22Rv1 (cell line): ENCODE measurements at regions not wholly inside any gene's neighbourhood (a gene's known extent, or its start where the extent isn't known, plus 50 kb on each side); places are given as distances from the start of the nearest gene placed in this dataset.

Experiments
- H3K27ac ChIP-seq: fragments of 450-650 bp; 2 replicates; pipeline ENCODE4 v1.5.1; 2017
- ZFX ChIP-seq: fragments of 450-650 bp; IDR thresholded peaks from 2 replicates; pipeline ENCODE4 v1.6.1; 2017; ENCODE audit warnings: antibody characterized with exemption, borderline replicate concordance
- TF ChIP-seq, protein P1 (sequence below): fragments of 450-650 bp; IDR thresholded peaks from 2 replicates; pipeline ENCODE4 v1.5.1; 2017; ENCODE audit warnings: mild to moderate bottlenecking

DNA sequence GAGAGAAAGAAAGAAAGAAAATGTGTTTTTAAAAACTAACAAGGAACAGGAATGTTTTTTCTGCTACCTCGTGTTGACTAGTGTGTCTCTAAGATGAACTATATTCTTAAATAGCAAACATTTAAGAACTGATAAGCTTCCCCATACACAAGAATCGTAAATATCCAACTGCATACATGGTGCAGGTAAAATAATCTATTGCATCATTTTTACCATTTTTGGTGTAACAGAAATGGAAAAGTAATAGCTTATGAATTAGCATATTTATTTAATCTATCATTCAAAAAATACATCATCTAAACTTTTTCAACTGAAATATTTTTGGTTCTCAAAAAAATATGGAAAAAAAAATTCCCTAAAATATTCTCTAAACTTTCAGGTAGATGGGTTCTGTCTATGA is 59.7 kb upstream of the RAD23B start:
- TF ChIP-seq, protein P1, sequence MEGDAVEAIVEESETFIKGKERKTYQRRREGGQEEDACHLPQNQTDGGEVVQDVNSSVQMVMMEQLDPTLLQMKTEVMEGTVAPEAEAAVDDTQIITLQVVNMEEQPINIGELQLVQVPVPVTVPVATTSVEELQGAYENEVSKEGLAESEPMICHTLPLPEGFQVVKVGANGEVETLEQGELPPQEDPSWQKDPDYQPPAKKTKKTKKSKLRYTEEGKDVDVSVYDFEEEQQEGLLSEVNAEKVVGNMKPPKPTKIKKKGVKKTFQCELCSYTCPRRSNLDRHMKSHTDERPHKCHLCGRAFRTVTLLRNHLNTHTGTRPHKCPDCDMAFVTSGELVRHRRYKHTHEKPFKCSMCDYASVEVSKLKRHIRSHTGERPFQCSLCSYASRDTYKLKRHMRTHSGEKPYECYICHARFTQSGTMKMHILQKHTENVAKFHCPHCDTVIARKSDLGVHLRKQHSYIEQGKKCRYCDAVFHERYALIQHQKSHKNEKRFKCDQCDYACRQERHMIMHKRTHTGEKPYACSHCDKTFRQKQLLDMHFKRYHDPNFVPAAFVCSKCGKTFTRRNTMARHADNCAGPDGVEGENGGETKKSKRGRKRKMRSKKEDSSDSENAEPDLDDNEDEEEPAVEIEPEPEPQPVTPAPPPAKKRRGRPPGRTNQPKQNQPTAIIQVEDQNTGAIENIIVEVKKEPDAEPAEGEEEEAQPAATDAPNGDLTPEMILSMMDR: no peak
- TF ChIP-seq ZFX: no peak
- no peak overlapping the region for H3K27ac ChIP-seq

DNA sequence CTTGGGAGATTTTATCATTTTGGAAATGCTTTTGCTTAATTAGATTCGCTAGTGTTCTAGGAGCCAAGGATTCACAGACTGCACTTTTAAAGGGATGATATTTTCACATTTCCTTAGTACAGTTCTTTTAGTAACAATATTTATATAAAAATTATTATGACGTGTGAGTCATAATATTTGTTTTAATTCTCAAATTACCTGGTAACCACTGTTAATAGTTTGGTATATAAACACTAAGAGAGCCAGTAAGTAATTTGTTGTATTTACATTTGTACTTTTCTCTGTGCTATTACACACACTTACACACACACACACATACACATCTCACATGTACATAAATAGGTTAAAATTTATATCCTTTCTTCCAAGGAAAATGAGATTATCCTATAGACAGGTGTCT is 58.8 kb upstream of the RAD23B start:
- TF ChIP-seq, protein P1: no peak
- TF ChIP-seq ZFX: no peak
- H3K27ac ChIP-seq: peak overlapping the region; percentile 39; the same call in 1 of the 2 replicates

DNA sequence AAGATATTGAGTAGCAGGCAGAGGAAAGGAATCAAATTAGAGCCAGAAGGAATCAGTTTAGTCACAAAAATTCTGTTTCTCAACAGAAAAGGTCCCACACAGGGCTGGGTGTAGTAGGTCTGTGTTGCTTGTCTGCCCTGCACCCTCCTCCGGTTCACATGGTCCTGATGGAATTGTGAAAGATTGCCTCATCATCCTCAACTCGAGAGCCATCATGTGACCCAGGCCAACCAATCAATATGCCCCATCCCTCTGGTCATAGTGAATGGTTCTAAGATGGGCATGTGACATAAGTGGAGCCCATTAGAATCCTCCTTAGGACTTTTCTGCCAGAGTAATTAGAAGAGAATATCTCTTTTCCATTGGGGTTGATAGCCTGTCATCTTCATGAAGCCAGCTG is 56.7 kb upstream of the RAD23B start:
- H3K27ac ChIP-seq: no peak overlapping the region
- TF ChIP-seq ZFX: no peak
- TF ChIP-seq, protein P1: no peak

DNA sequence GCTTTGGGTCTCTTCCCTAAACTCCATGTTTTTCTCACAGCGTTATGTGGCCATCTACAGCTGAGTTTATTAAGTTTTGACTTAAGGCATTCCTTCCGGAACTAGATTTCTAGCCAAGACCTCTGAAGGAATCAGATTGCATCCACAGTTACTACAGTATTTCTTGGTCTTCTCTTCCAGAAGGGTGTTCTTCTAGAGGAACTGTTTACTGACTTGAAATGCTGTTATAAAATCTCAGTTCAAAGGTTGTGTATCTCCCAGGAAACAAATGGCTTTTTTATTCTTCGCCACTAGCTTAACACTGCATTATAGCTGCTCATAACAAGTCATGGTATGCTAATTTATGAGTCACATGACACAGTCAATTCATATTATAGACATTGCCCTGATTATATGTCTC is 55.3 kb upstream of the RAD23B start:
- no peak for TF ChIP-seq ZFX
- TF ChIP-seq, protein P1: no peak
- no peak overlapping the region for H3K27ac ChIP-seq

DNA sequence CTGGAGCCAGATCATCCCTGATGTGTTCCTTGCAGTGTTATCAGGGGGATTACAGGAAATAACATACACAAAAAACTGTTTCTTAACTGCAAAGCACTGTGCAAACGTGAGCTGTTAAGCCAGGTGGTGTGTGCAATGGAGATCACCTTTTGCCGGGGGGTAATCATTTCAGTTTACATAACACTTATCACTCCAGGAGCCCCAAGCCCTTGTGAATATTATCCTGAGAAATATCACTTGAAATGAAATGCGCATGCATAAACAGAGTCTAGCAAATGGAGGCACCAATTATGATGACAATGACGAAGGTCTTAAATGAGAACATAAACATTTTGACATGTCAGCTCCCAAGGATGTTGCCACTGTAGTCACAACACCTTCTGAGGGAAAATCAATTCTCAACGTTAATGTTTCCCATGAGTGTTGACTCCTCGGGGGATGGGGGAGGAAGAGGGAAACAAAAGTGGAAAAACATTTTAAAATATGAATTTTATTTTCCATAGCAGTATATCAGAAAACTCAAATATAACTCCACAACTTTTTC is 54.5 kb upstream of the RAD23B start:
- H3K27ac ChIP-seq: no peak overlapping the region
- TF ChIP-seq ZFX: no peak
- TF ChIP-seq, protein P1: no peak

DNA sequence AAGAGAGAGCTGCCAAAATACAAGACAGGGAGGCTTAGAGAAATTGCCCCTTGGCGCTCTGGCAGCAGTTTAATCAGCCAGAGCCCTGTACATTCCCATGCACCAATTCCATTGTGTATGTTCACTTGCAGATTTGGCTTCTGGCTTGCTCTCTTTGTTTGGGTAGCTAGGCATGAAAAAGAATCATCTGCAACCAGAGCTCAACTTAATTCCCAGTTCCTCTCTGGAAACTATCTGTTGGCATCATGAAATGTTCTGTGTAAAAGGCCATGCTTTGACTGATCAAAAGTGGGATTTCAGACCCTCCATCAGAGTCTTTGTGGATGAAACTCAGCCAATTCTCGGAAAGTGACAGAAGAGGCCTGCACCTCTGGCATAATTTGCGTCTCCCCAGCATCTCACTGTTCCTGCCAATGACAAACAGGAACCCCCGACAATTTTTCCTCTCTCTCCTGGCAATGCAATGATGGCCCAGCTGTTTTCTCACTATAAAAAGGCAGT is 53.8 kb upstream of the RAD23B start:
- TF ChIP-seq, protein P1: no peak
- TF ChIP-seq ZFX: no peak
- H3K27ac ChIP-seq: no peak overlapping the region
